H1 (cell line): ENCODE measurements at regions not wholly inside any gene's neighbourhood (a gene's known extent, or its start where the extent isn't known, plus 50 kb on each side); places are given as distances from the start of the nearest gene placed in this dataset.

ENCODE experiments used
- POLR2AphosphoS5 ChIP-seq: IDR thresholded peaks from 2 replicates; pipeline ENCODE4 v1.6.1; 2011; ENCODE audit warnings: low read depth, low read length
- RAD21 ChIP-seq, 2 experiments: IDR thresholded peaks in 1 of 2; conservative IDR thresholded peaks in 1 of 2; 2 replicates each; pipeline ENCODE4 v1.6.1; 2011; ENCODE audit warnings: low read depth in 2 of 2, low read length in 2 of 2, improper control_type of control experiment in 1 of 2, inconsistent platforms in 1 of 2, mild to moderate bottlenecking in 1 of 2, moderate library complexity in 1 of 2

GRCh38 chr2:146541896-146542295 is 1302.9 kb upstream of the ACVR2A start (continued):
- TF ChIP-seq RAD21 (IDR thresholded peaks at IDR 0.05 in 1 of 2, conservative IDR thresholded peaks at IDR 0.05 in 1 of 2; ENCODE audit: low read depth in 2 of 2, low read length in 2 of 2) (no peak), POLR2AphosphoS5 (no peak)
